Bronchial epithelial cell (primary cell): ENCODE measurements at regions not wholly inside any gene's neighbourhood (a gene's known extent, or its start where the extent isn't known, plus 50 kb on each side); places are given as distances from the start of the nearest gene placed in this dataset.
A peak's percentile ranks its signal among the peaks of the same experiment; 100 is the strongest.

Experiments
- DNase-seq: peaks from one replicate; pipeline ENCODE4 v3.0.0-alpha.2; 2010; ENCODE audit warnings: low read depth
- FAIRE-seq: peaks from 2 replicates; lab custom pipeline; 2011; peaks lifted over from hg19 to GRCh38; lab: Jason Lieb, UNC
- H3K27me3 ChIP-seq: 2 replicates; pipeline ENCODE4 v1.5.1; 2011; ENCODE audit warnings: low read length; ENCODE audit not compliant: control insufficient read depth, insufficient read depth
- H3K36me3 ChIP-seq: 2 replicates; pipeline ENCODE4 v1.5.1; 2011; ENCODE audit warnings: low read length; ENCODE audit not compliant: control insufficient read depth, insufficient read depth
- H3K4me3 ChIP-seq: 2 replicates; pipeline ENCODE4 v1.5.1; 2011; ENCODE audit warnings: mild to moderate bottlenecking, low read depth, low read length, control low read depth
- CTCF ChIP-seq: IDR thresholded peaks from 2 replicates; pipeline ENCODE4 v1.5.1; 2011; ENCODE audit warnings: mild to moderate bottlenecking, moderate library complexity, low read length, control low read depth, inconsistent platforms; ENCODE audit not compliant: insufficient read depth, severe bottlenecking

- DNase-seq (peak; percentile 74), FAIRE-seq (peak; percentile 79)
- Histone ChIP-seq H3K36me3 (no peaks in the 10 kb centered on the region), H3K27me3 (no peaks in the 10 kb centered on the region), H3K4me3 (no peak overlapping the region)
- TF ChIP-seq CTCF, result no peak
Measured at GRCh38 chr9:121557581-121558447, 58.2 kb upstream of the GGTA1 start.

- FAIRE-seq, result no peak
- Histone ChIP-seq H3K27me3 (no peaks in the 10 kb centered on the region), H3K36me3 (no peaks in the 10 kb centered on the region), H3K4me3 (no peak overlapping the region)
- no peak for DNase-seq
- no peak for TF ChIP-seq CTCF
Measured at GRCh38 chr9:121558473-121558872, 58.8 kb upstream of the GGTA1 start.

- no peaks in the 10 kb centered on the region for H3K27me3 ChIP-seq
- H3K4me3 ChIP-seq, result no peak overlapping the region
- DNase-seq (peak; percentile 82), FAIRE-seq (no peak)
- no peak for TF ChIP-seq CTCF
- H3K36me3 ChIP-seq, result no peaks in the 10 kb centered on the region
Measured at GRCh38 chr9:121559183-121559582, 59.5 kb upstream of the GGTA1 start.

GRCh38 chr9:121560921-121561320, 61.3 kb upstream of the GGTA1 start:
- Histone ChIP-seq H3K27me3 (no peaks in the 10 kb centered on the region), H3K4me3 (no peak overlapping the region), H3K36me3 (no peaks in the 10 kb centered on the region)
- FAIRE-seq (no peak), DNase-seq (no peak)
- no peak for TF ChIP-seq CTCF

GRCh38 chr9:121561385-121562222, 62.0 kb upstream of the GGTA1 start:
- Histone ChIP-seq H3K36me3 (no peaks in the 10 kb centered on the region), H3K4me3 (no peak overlapping the region), H3K27me3 (no peaks in the 10 kb centered on the region)
- FAIRE-seq, result peak; percentile 58
- no peak for DNase-seq
- TF ChIP-seq CTCF, result peak; percentile 41
